NB4 (cell line): ENCODE measurements at regions not wholly inside any gene's neighbourhood (a gene's known extent, or its start where the extent isn't known, plus 50 kb on each side); places are given as distances from the start of the nearest gene placed in this dataset.

Experiments
- CTCF ChIP-seq: IDR thresholded peaks from one replicate; pipeline ENCODE4 v1.5.1; 2012; ENCODE audit warnings: low read depth, low read length
- POLR2A ChIP-seq: IDR thresholded peaks from 2 replicates; pipeline ENCODE4 v1.6.1; 2011; ENCODE audit warnings: mild to moderate bottlenecking; ENCODE audit not compliant: insufficient read length; ENCODE audit errors: extremely low read depth

GRCh38 chr16:49130397-49130796, 151.2 kb downstream of the CBLN1 start:
- TF ChIP-seq CTCF (no peak), POLR2A (no peak)
